ENCODE measurements at regions not wholly inside any gene's neighbourhood (a gene's known extent, or its start where the extent isn't known, plus 50 kb on each side); places are given as distances from the start of the nearest gene placed in this dataset.

GRCh38 chr7:109545686-109546085 is 976.0 kb downstream of the DNAJB9 start:
- no peaks in the 10 kb centered on the region for H3K4me1 Mint-ChIP-seq
- DNase-seq (ENCODE audit: low spot score in 2 of 2, unreplicated experiment in 2 of 2), result no peak
- no peak overlapping the region for H3K27ac Mint-ChIP-seq
- H3K36me3 Mint-ChIP-seq, result no peaks in the 10 kb centered on the region
- no peaks in the 10 kb centered on the region for H3K9me3 Mint-ChIP-seq
- H3K27me3 Mint-ChIP-seq (ENCODE audit: low read depth), result no peaks in the 10 kb centered on the region
- no peak overlapping the region for H3K4me3 Mint-ChIP-seq
- TF ChIP-seq CTCF (IDR thresholded peaks at IDR 0.05; ENCODE audit: unreplicated experiment), result no peak

GRCh38 chr7:109549471-109550193 is 980.0 kb downstream of the DNAJB9 start:
- H3K4me3 Mint-ChIP-seq, result no peak overlapping the region
- H3K27me3 Mint-ChIP-seq (ENCODE audit: low read depth), result no peaks in the 10 kb centered on the region
- TF ChIP-seq CTCF (IDR thresholded peaks at IDR 0.05; ENCODE audit: unreplicated experiment), result no peak
- H3K36me3 Mint-ChIP-seq, result no peaks in the 10 kb centered on the region
- H3K9me3 Mint-ChIP-seq, result peaks cover 8% of the 10 kb centered on the region
- no peak overlapping the region for H3K27ac Mint-ChIP-seq
- no peaks in the 10 kb centered on the region for H3K4me1 Mint-ChIP-seq
- no peak for DNase-seq (ENCODE audit: low spot score in 2 of 2, unreplicated experiment in 2 of 2)

GRCh38 chr7:109552017-109552416 is 982.3 kb downstream of the DNAJB9 start:
- no peaks in the 10 kb centered on the region for H3K4me1 Mint-ChIP-seq
- H3K27me3 Mint-ChIP-seq (ENCODE audit: low read depth), result no peaks in the 10 kb centered on the region
- H3K36me3 Mint-ChIP-seq, result no peaks in the 10 kb centered on the region
- no peak for DNase-seq (ENCODE audit: low spot score in 2 of 2, unreplicated experiment in 2 of 2)
- peaks cover 30% of the 10 kb centered on the region for H3K9me3 Mint-ChIP-seq
- no peak for TF ChIP-seq CTCF (IDR thresholded peaks at IDR 0.05; ENCODE audit: unreplicated experiment)
- no peak overlapping the region for H3K4me3 Mint-ChIP-seq
- no peak overlapping the region for H3K27ac Mint-ChIP-seq

- no peaks in the 10 kb centered on the region for H3K9me3 Mint-ChIP-seq
- H3K4me3 Mint-ChIP-seq, result no peak overlapping the region
- H3K4me1 Mint-ChIP-seq, result no peaks in the 10 kb centered on the region
- TF ChIP-seq CTCF (IDR thresholded peaks at IDR 0.05; ENCODE audit: unreplicated experiment), result no peak
- no peak overlapping the region for H3K27ac Mint-ChIP-seq
- no peaks in the 10 kb centered on the region for H3K27me3 Mint-ChIP-seq (ENCODE audit: low read depth)
- DNase-seq (ENCODE audit: low spot score in 2 of 2, unreplicated experiment in 2 of 2), result no peak
- H3K36me3 Mint-ChIP-seq, result no peaks in the 10 kb centered on the region
These were observed 1007.6 kb downstream of the DNAJB9 start for GRCh38 chr7:109577265-109577664.

- Mint-ChIP-seq H3K36me3 (no peaks in the 10 kb centered on the region), H3K27me3 (ENCODE audit: low read depth) (no peaks in the 10 kb centered on the region), H3K4me1 (no peaks in the 10 kb centered on the region), H3K4me3 (no peak overlapping the region), H3K9me3 (peaks cover 10% of the 10 kb centered on the region), H3K27ac (no peak overlapping the region)
- no peak for DNase-seq (ENCODE audit: low spot score in 2 of 2, unreplicated experiment in 2 of 2)
- TF ChIP-seq CTCF (IDR thresholded peaks at IDR 0.05; ENCODE audit: unreplicated experiment), result no peak
These were observed 1010.2 kb downstream of the DNAJB9 start for GRCh38 chr7:109579901-109580300.

Measured in mesothelial cell of epicardium (in vitro differentiated cells).